GM12878 (cell line): ENCODE measurements at regions not wholly inside any gene's neighbourhood (a gene's known extent, or its start where the extent isn't known, plus 50 kb on each side); places are given as distances from the start of the nearest gene placed in this dataset.

ENCODE experiments used
- ATAC-seq: fragments of 200-7000 bp; cut with Tn5 transposase; 3 replicates; pipeline ENCODE4 v1.9.1; 2020; ENCODE audit warnings: mild to moderate bottlenecking, moderate library complexity
- BruUV-seq: library from RNA; stranded (reverse); fragments of 400-500 nt; replicated peaks from 2 replicates; lab custom pipeline; 2021; lab: Mats Ljungman, UMichigan
- CTCF ChIA-PET: fragments of 300-600 bp; sonication (Branson Sonifier 250); formaldehyde crosslinking; extraction: SDS; loops from one replicate; lab custom pipeline; 2021; ENCODE audit warnings: inconsistent platforms; lab: Yijun Ruan, JAX
- POLR2A ChIA-PET: fragments of 350-600 bp; formaldehyde crosslinking; extraction: SDS; loops from one replicate; lab custom pipeline; 2021; ENCODE audit warnings: inconsistent platforms; lab: Charles Lee
- RAD21 ChIA-PET: fragments of 300-600 bp; sonication (Branson Sonifier 250); formaldehyde crosslinking; loops from one replicate; lab custom pipeline; 2023; ENCODE audit warnings: antibody characterized with exemption; ENCODE audit not compliant: unreplicated experiment; lab: Charles Lee
- SMC1A ChIA-PET: fragments of 300-600 bp; sonication (Branson Sonifier 250); formaldehyde crosslinking; loops from one replicate; lab custom pipeline; 2023; ENCODE audit not compliant: unreplicated experiment, uncharacterized antibody; lab: Charles Lee
- DNase-seq: peaks from one replicate; pipeline ENCODE4 v3.0.0-alpha.2; 2011; ENCODE audit warnings: low read depth, low spot score
- FAIRE-seq: peaks from 3 replicates; lab custom pipeline; 2011; peaks lifted over from hg19 to GRCh38; lab: Jason Lieb, UNC
- H2AFZ ChIP-seq: 2 replicates; pipeline ENCODE4 v1.6.0; 2011; ENCODE audit warnings: low read depth, low read length, control low read depth; ENCODE audit not compliant: control insufficient read depth
- H3K27ac ChIP-seq: 2 replicates; pipeline ENCODE4 v1.5.1; 2011; ENCODE audit warnings: control low read depth; ENCODE audit not compliant: control insufficient read depth, insufficient read depth
- H3K27me3 ChIP-seq, 2 experiments: replicated peaks in 1 of 2; 2 replicates each; pipeline versions ENCODE4 v1.6.0 to v1.6.1; 2011; ENCODE audit warnings: low read length in 1 of 2; ENCODE audit not compliant: control insufficient read depth in 2 of 2, insufficient read depth in 2 of 2
- H3K36me3 ChIP-seq, 2 experiments: 2 replicates each; pipeline ENCODE4 v1.5.1; 2011; ENCODE audit warnings: low read length in 1 of 2; ENCODE audit not compliant: control insufficient read depth in 2 of 2, insufficient read depth in 2 of 2
- H3K4me1 ChIP-seq: 2 replicates; pipeline ENCODE4 v1.6.1; 2011; ENCODE audit warnings: mild to moderate bottlenecking, low read length, moderate library complexity, mixed read lengths; ENCODE audit not compliant: control insufficient read depth, insufficient read depth
- H3K4me2 ChIP-seq: 2 replicates; pipeline ENCODE4 v1.6.0; 2011; ENCODE audit warnings: control low read depth; ENCODE audit not compliant: control insufficient read depth, insufficient read depth
- H3K4me3 ChIP-seq: fragments of 200-600 bp; sonication (generic); 2 replicates; pipeline ENCODE4 v1.5.1; 2016
- H3K79me2 ChIP-seq: 2 replicates; pipeline ENCODE4 v1.6.0; 2011; ENCODE audit warnings: low read length; ENCODE audit not compliant: control insufficient read depth, insufficient read depth
- H3K9ac ChIP-seq: 2 replicates; pipeline ENCODE4 v1.8.0; 2011; ENCODE audit warnings: low read length, control low read depth, mixed read lengths; ENCODE audit not compliant: control insufficient read depth, insufficient read depth
- H3K9me3 ChIP-seq: replicated peaks from 3 replicates; pipeline ENCODE4 v1.5.1; 2011; ENCODE audit warnings: mild to moderate bottlenecking, low read length; ENCODE audit not compliant: control insufficient read depth, insufficient read depth
- H4K20me1 ChIP-seq: 2 replicates; pipeline ENCODE4 v1.6.0; 2011; ENCODE audit not compliant: control insufficient read depth, insufficient read depth
- BCL11A ChIP-seq: IDR thresholded peaks from 2 replicates; pipeline ENCODE4 v1.6.1; 2011; ENCODE audit warnings: low read depth, low read length
- RAD21 ChIP-seq: IDR thresholded peaks from 2 replicates; pipeline ENCODE4 v1.6.1; 2011; ENCODE audit warnings: mild to moderate bottlenecking, low read depth, low read length, moderate library complexity; ENCODE audit not compliant: insufficient read depth
- RCOR1 ChIP-seq: conservative IDR thresholded peaks from 2 replicates; pipeline ENCODE4 v1.6.1; 2012; ENCODE audit warnings: low read depth, low read length, improper control_type of control experiment
- SP1 ChIP-seq: IDR thresholded peaks from one replicate; pipeline ENCODE4 v1.6.1; 2011; ENCODE audit warnings: low read depth, low read length
- STAT1 ChIP-seq: fragments of 450-650 bp; conservative IDR thresholded peaks from 2 replicates; pipeline ENCODE4 v1.6.1; 2014; ENCODE audit warnings: antibody characterized with exemption, mild to moderate bottlenecking
- WGBS: methylation state at CpG from one replicate; pipeline ENCODE4 v1.1.6; 2016; ENCODE audit warnings: low lambda C conversion rate; ENCODE audit not compliant: insufficient replicate concordance, insufficient coverage; ENCODE audit errors: missing lambda C conversion rate; 5-methylcytosine and 5-hydroxymethylcytosine counted together
- in situ Hi-C: fragments of 300-500 bp; cut with MboI; formaldehyde crosslinking; loops from 9 replicates; pipeline ENCODE4 v1.14.3; 2018; ENCODE audit warnings: mixed read lengths
- intact Hi-C: fragments of 100-400 bp; cut with micrococcal nuclease; formaldehyde crosslinking; loops from one replicate; pipeline ENCODE4 v1.14.2; 2022; ENCODE audit not compliant: unreplicated experiment
- TF ChIP-seq, protein P1 (sequence below): IDR thresholded peaks from 2 replicates; pipeline ENCODE4 v1.6.1; 2011; ENCODE audit warnings: low read depth, low read length, improper control_type of control experiment, borderline replicate concordance

GRCh38 chr3:177773717-177774116 is 576.4 kb upstream of the TBL1XR1 start:
- Histone ChIP-seq H4K20me1 (no peaks in the 10 kb centered on the region), H3K27ac (no peak overlapping the region), H2AFZ (no peak overlapping the region), H3K9me3 (no peaks in the 10 kb centered on the region; the same call in 2 of the 3 replicates), H3K79me2 (no peaks in the 10 kb centered on the region), H3K4me1 (no peaks in the 10 kb centered on the region; the same call in 1 of the 2 replicates), H3K4me2 (no peak overlapping the region), H3K27me3 (0 out of 4 replicates have a peak, but pooled peaks cover 0 to 1% of the 10 kb centered on the region in 2 experiments), H3K36me3 (no peaks in the 10 kb centered on the region), H3K9ac (no peak overlapping the region), H3K4me3 (no peak overlapping the region)
- intact Hi-C loops, result no loop called here
- DNase-seq (no peak), FAIRE-seq (no peak), ATAC-seq (no peak)
- 0% methylated on average over 1 of the region's 1 CpG for WGBS
- SMC1A ChIA-PET, result interaction anchor here (0.8 to 1.5 kb wide), 2 partner anchors 12 to 722 kb away, joined by 3 to 5 read pairs; no protein-coding TSS in a partner anchor
- POLR2A ChIA-PET, result no interaction called here
- TF ChIP-seq BCL11A (no peak), SP1 (no peak), RCOR1 (no peak)
- TF ChIP-seq, protein P1, sequence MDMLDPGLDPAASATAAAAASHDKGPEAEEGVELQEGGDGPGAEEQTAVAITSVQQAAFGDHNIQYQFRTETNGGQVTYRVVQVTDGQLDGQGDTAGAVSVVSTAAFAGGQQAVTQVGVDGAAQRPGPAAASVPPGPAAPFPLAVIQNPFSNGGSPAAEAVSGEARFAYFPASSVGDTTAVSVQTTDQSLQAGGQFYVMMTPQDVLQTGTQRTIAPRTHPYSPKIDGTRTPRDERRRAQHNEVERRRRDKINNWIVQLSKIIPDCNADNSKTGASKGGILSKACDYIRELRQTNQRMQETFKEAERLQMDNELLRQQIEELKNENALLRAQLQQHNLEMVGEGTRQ, result no peak
- CTCF ChIA-PET, result no interaction called here
- RAD21 ChIA-PET, result interaction anchor here (1.1 to 1.2 kb wide), 2 partner anchors 721 to 723 kb away, joined by 3 to 4 read pairs; no protein-coding TSS in a partner anchor
- in situ Hi-C loops, result no loop called here
- BruUV-seq, result no TSS peak

GRCh38 chr3:177776661-177777101 is 579.4 kb upstream of the TBL1XR1 start:
- no TSS peak for BruUV-seq
- Histone ChIP-seq H3K27me3 (no peaks in the 10 kb centered on the region), H4K20me1 (no peaks in the 10 kb centered on the region), H3K79me2 (no peaks in the 10 kb centered on the region), H3K9ac (no peak overlapping the region), H3K4me2 (no peak overlapping the region), H3K9me3 (no peaks in the 10 kb centered on the region), H3K4me1 (no peaks in the 10 kb centered on the region; the same call in 1 of the 2 replicates), H3K27ac (no peak overlapping the region), H3K4me3 (no peak overlapping the region), H2AFZ (no peak overlapping the region), H3K36me3 (no peaks in the 10 kb centered on the region)
- no peak for DNase-seq
- intact Hi-C loops, result loop anchor here (1.0 to 5.0 kb wide), 4 partner anchors 414 to 904 kb away; no protein-coding TSS in a partner anchor
- ChIA-PET RAD21 (interaction anchor here (1.5 kb wide), 1 partner anchor 725 kb away, joined by 6 read pairs; no protein-coding TSS in a partner anchor), POLR2A (no interaction called here), CTCF (interaction anchor here (1.0 to 4.3 kb wide), 4 partner anchors 557 to 904 kb away, joined by 3 to 31 read pairs (median 6); no protein-coding TSS in a partner anchor), SMC1A (interaction anchor here (0.6 to 2.7 kb wide), 4 partner anchors 16 to 857 kb away, joined by 3 to 9 read pairs (median 4); no protein-coding TSS in a partner anchor)
- TF ChIP-seq RAD21 (no peak), RCOR1 (no peak), STAT1 (no peak)
- in situ Hi-C loops, result no loop called here
- no peak for FAIRE-seq
- 46% methylated on average over 6 of the region's 6 CpGs for WGBS
- no peak for ATAC-seq
